ENCODE measurements at regions not wholly inside any gene's neighbourhood (a gene's known extent, or its start where the extent isn't known, plus 50 kb on each side); places are given as distances from the start of the nearest gene placed in this dataset.
"Not testable (repeated sequence)": the region's sequence is repeated elsewhere in the genome, so short reads cannot be mapped to it uniquely, and the experiment has no call there.

DNA sequence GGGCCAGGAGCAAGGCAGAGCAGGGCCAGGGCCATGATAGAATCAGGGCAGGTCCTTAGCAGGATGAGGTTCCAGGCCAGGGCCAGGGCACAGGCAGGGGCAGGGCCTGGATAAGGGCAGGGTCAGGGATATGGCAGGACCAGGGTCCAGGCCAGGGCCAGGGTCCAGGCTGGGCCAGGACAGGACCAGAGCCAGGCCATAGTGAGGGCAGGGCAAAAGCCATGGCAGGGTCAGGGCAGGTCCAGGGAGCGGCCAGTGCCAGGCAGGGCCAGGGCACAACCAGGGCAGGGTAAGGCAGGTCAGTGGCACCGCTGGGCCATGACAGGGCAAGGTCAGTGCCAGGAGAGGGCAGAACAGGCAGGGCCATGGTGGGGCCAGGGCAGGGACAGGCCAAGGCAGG is 152.2 kb downstream of the LIPI start:
- no peak for DNase-seq

DNA sequence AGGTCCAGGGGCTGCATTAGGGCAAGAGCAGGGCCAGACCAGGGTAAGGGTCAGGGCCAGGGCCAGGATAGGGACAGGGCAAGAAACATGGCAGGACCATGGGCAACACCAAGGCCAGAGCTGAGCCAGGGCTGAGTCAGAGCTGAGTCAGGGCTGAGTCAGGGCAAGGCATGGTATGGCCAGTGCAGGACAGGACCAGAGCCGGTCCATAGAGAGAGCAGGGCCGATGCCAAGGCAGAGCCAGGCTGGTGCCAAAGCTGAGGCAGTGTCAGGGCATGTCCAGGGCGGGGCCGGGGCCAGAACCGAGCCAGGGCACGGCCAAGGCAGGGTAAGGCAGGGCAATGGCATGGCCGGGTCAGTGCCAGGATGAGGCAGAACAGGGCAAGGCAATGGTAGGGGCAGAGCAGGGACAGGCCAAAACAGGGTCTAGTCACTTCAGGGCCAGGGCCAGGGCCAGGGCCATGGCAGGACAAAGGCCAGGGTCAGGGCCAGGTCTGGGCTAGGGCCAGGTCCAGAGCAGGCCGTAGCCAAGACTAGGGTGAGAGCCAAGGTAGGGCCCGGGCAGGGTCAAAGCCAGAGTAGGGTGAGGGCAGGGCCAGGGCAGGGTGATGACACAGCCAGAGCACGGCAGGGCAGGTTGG is 152.8 kb downstream of the LIPI start:
- DNase-seq, result not testable (repeated sequence)

DNA sequence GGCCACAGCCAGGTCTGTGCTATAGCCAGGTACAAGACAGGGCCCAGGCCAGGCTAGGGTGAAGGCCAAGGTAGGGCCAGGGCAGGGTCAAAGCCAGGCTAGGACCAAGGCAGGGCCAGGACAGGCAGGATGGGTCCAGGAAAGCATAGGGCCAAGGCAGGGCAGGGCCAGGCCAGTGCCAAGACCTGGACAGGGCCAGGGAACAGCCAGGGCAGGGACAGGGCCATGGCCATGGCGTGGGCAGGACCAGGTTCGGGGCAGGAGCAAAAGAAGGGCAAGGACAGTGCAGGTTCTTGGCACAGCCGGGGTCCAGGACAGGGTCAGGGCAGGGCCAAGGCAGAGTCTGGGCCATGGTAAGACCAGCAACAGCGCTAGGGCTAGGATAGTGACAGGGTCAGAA is 153.4 kb downstream of the LIPI start:
- no peak for DNase-seq

DNA sequence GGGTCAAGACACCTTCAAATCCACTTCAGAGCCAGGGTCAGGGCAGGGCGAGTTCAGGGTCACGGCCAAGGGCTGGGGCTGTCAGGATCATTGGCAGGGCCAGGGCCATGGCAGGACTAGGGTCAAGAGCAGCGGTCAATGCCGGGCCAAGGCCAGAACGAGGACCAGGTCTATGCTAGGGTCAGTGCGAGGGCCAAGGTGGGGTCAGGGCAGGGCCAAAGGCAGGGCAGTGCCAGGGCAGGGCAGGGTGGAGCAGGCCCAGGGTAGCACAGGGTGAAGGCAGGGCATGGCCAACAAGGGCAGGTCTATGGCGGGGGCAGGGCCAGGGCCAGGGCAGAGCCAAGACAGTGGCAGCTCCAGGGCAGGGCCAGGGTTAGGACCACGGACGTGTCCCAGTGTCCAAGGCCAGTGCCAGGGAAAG is 154.0 kb downstream of the LIPI start:
- no peak for DNase-seq

GRCh38 chr21:14055746-14056515 is 154.8 kb downstream of the LIPI start:
- DNase-seq, result not testable (repeated sequence)

DNA sequence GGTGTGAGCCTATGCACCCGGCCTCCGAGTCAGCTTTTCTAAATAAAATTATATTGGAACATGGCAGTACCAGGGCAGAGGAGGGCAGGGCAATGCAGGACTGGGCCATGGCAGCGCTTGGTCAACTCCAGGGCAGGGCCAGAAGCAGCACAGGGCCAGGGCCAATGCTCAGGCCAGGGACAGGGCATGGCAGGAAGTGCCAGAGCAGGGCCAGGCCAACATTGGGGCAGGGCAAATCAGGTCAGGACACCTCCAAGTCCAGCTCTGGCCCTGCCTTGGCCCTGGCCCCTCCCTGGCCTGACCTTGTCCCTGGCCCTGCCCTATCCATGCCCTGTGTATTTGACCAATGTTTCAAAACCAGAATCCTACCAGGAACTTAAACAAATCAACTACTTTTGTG is 156.1 kb downstream of the LIPI start:
- DNase-seq, result no peak

DNA sequence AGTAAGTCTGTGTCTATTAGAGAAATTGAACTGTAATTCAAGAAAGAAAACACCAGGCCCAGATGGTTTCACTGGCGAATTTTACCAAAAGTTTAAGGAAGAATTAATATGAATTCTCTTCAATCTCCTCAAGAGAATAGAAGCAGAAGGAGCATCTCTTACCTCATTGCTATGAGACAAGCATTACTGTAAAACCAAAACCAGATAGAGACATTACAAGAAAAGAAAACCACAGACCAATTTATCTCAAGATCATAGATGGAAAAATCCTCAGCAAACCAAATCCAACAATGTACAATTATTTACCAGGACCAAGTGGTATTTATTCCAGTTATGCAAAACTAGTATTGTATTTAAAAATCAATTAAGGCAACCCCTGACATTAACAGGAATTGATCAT is 160.6 kb downstream of the LIPI start:
- no peak for DNase-seq

- DNase-seq, result no peak
These were observed 164.4 kb downstream of the LIPI start for GRCh38 chr21:14046401-14046800.

DNA sequence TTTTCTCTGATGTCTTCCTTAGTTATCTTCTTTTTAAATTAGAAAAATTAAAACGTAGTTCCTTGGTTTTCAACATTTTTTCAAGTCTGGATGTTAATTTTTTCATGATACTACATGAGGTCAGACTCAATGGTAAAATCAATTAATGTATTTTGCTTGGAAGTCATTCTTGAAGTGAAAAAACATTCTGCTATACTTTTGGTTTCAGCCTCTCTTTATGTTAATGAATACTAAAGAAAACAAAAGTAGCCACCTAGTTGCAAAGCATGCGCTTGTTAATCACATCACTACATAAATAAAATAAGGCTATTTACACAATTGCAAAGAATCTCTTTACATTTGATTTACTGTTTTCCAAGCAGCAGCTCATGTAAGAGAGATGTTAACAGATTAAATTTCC is 170.4 kb downstream of the LIPI start:
- DNase-seq, result no peak

DNA sequence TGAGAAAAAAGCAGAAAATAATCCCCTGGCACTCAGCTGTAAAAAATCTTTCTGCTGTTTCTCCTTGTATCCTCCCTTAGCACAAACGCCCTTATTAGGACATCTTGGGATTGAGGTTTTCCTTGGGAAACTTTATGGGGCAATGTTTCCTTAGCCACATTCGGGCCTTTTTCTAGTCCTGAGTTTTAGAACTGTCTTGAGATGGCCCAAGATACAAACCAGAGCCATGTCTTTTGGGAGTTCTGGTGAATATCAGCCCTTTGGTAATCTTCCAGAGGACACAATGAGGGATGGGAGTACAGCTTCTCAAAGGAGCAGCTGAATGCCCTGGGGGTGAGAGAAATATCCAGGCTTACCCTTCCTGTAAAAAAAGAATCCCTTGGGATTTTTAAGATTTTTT is 182.1 kb downstream of the LIPI start:
- DNase-seq, result not testable (repeated sequence)

- DNase-seq, result peak; percentile 56
These were observed 183.4 kb downstream of the LIPI start for GRCh38 chr21:14027235-14027869.

DNA sequence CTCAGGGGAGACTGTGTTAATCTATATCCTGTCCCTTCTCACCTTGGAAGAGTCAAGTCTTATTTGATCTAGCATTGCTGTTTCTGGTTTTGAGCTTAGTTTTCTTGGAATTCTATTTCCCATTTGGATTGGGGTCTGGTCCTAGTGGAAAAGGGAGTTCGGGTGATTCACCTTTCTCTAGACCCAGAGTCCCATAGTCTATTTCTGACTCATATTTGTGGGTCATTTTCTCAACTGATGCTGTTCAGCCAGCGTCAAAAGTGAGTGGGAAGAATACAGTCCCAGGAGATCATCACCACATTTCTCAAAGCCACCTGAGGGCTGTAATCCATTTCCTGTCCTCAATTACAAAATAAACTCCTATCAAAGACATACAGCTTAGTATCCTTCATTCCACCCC is 190.6 kb downstream of the LIPI start:
- not testable (repeated sequence) for DNase-seq

GRCh38 chr21:14015841-14016240 is 194.9 kb downstream of the LIPI start:
- DNase-seq, result not testable (repeated sequence)

DNA sequence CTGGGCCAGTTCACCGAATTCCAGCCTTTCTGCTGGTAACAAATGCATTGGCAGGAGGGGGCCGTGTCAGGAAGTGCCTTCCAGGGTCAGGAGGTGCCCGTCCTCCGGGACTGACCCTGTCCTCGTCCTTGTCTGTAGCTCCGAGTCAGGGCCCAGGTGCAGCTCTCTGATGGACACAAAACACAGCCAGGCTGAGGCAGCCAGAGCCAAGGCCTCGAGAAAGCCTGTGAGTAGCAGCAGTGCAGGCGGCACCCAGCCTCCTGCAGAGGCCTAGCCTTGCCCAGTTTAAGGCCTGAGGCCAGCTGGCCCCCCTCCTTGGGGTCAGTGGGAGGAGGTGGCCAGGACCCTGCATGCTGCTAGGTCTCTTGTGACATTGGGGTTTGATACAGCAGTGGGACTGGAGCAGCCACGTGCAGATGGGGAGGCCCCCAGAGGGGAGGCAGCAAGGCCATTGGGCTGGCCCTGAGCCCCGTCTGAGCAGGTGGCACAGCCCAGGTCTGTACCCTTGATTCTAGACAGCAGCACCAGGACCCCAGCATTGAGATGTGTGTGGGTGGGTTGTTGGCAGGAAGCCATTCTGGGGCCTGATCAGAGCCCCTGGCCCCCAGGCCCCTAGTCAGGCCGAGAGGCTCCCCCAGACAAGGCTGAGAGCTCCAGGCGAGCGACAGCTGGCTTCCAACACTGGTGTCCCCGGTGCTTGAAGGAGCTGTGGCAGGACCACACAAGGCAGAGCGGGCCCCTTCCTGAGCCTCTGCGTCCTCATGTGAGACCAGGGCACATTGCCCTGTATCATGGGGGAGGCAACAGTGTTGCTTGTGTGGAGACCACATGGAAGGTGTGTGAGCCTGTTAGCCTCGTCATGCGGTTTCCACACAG is 196.9 kb downstream of the LIPI start:
- not testable (repeated sequence) for DNase-seq

DNA sequence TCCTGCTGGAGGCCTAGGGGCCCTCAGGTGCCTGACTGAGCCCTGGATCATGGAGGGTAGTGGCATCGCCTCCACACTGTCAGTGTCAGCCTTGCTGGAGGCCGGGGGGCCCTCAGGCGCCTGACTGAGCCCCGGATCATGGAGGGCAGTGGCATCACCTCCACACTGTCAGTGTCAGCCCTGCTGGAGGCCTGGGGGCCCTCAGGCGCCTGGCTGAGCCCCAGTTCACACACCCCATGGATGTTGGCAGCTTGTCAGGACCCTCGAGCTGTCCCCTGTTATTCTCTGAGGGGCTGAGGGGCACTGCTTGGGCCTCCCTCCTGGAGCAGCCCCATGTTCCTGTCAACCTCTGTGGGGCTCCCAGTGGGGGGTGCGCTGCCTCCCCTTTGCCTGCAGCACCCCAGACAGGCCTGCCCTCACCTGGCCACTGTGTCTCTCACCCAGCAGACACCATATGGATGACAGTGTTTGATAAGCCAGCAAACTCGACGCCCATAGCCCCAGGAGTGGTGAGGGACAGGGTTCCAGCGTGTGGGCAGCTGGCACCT is 197.6 kb downstream of the LIPI start:
- DNase-seq, result no peak

DNA sequence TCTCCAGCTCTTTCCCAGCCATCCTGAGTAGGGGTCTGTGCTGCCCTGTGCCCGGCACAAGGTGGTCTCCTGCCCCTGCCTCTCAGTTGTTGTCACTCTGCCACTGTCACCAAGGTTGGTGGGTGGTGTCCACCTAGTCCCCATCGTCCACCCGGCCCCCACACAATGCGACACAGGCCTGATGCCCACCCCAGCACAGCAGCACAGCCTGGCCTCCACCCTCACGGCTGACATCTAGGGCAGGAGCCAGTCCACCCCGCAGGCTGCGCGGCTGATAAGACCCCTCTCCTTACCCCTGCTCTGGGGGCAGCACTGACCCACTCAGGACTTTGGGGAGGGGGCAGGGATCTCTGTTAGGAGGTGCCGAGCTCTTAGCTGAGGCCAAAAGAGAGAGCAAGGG is 198.3 kb downstream of the LIPI start:
- no peak for DNase-seq

GRCh38 chr21:14011751-14012150 is 199.0 kb downstream of the LIPI start:
- DNase-seq, result not testable (repeated sequence)

- DNase-seq, result not testable (repeated sequence)
These were observed 199.6 kb downstream of the LIPI start for GRCh38 chr21:14011149-14011548.

- DNase-seq, result no peak
These were observed 200.0 kb downstream of the LIPI start for GRCh38 chr21:14010729-14011128.

DNA sequence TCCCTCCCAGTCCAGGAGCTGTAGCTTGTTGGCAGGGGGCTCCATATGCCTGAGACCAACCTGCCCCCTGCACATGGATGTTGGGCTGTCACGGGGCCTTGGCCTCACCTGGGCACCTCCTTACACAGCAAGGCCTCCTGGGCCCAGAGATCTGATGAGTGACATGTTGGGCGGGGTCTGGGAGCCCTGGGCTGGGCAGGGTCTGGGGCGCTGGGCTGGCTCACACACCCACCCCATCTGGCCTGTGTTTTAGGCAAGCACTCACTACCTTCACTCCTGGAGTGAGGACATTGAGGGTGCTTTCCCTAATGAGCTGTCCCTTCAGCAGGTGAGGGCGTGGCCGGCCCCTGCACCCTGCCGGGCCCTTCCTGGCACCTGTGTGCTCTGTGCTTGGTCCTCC is 200.8 kb downstream of the LIPI start:
- DNase-seq, result not testable (repeated sequence)

- DNase-seq, result not testable (repeated sequence)
These were observed 201.3 kb downstream of the LIPI start for GRCh38 chr21:14009238-14009981.

DNA sequence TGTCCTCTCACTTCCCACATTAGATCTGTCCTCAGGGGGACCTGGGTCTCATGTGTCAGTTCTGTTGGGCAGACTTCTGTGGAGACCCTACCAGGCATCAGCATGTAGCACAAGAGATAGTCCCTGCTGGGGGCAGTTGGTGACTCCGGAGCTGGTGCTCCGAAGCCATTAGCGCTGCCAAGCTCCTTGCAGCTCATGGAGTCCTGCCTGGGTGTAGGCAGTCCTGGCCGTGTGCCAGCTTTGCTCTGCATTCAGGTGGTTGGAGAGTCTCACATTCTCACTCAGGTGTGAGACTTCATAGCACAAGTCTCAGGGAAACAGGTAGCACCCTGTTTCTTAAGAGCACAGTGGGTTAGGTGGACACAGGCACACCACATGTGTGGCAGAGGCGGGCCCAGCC is 202.3 kb downstream of the LIPI start:
- not testable (repeated sequence) for DNase-seq
